Small intestine (tissue), 7 donors: ENCODE measurements at regions not wholly inside any gene's neighbourhood (a gene's known extent, or its start where the extent isn't known, plus 50 kb on each side); places are given as distances from the start of the nearest gene placed in this dataset.
"Not testable (repeated sequence)": the region's sequence is repeated elsewhere in the genome, so short reads cannot be mapped to it uniquely, and the experiment has no call there.

Source experiments
- DNase-seq, 2 donors: peaks; one replicate each; pipeline versions ENCODE4 v3.0.0 to v3.0.0-alpha.2; 2013
- FAIRE-seq: peaks from 2 replicates; lab custom pipeline; 2012; peaks lifted over from hg19 to GRCh38; lab: Jason Lieb, UNC
- H3K27ac ChIP-seq, 3 donors: one replicate each; pipeline ENCODE4 v1.5.1; 2013; ENCODE audit warnings: low read length in 2 of 3, mild to moderate bottlenecking in 2 of 3, control low read depth in 1 of 3, inconsistent platforms in 1 of 3, low read depth in 1 of 3, moderate library complexity in 1 of 3
- H3K27me3 ChIP-seq, 3 donors: one replicate each; pipeline ENCODE4 v1.6.1; 2013; ENCODE audit warnings: low read length in 3 of 3, inconsistent platforms in 1 of 3; ENCODE audit not compliant: control insufficient read depth in 3 of 3, insufficient read depth in 3 of 3
- H3K36me3 ChIP-seq, 3 donors: one replicate each; pipeline ENCODE4 v1.6.1; 2013; ENCODE audit warnings: low read length in 3 of 3, inconsistent platforms in 1 of 3, low read depth in 1 of 3, mild to moderate bottlenecking in 1 of 3, moderate library complexity in 1 of 3; ENCODE audit not compliant: control insufficient read depth in 3 of 3, insufficient read depth in 2 of 3
- H3K4me1 ChIP-seq, 3 donors: one replicate each; pipeline ENCODE4 v1.6.1; 2013; ENCODE audit warnings: low read length in 2 of 3, inconsistent platforms in 1 of 3, low read depth in 1 of 3, mild to moderate bottlenecking in 1 of 3, moderate library complexity in 1 of 3; ENCODE audit not compliant: control insufficient read depth in 3 of 3, insufficient read depth in 2 of 3
- H3K4me3 ChIP-seq, 3 donors: one replicate each; pipeline ENCODE4 v1.5.1; 2013; ENCODE audit warnings: low read length in 3 of 3, control low read depth in 1 of 3, inconsistent platforms in 1 of 3, low read depth in 1 of 3, mild to moderate bottlenecking in 1 of 3, moderate library complexity in 1 of 3
- H3K9me3 ChIP-seq, 2 donors: one replicate each; pipeline ENCODE4 v1.6.1; 2013; ENCODE audit warnings: low read depth in 1 of 2, low read length in 1 of 2; ENCODE audit not compliant: control insufficient read depth in 2 of 2, insufficient read depth in 1 of 2
- WGBS, 3 donors: extraction: QIAGEN DNeasy Blood & Tissue Kit; methylation state at CpG; one replicate each; pipeline ENCODE4 v1.1.7; 2013; 5-methylcytosine and 5-hydroxymethylcytosine counted together
- donor health status: healthy with polysubstance abuse.
- donor health status: control.
- donor health status: control.
- donor health status: Bipolar disorder and iron deficiency.
- donor health status: healthy.

DNA sequence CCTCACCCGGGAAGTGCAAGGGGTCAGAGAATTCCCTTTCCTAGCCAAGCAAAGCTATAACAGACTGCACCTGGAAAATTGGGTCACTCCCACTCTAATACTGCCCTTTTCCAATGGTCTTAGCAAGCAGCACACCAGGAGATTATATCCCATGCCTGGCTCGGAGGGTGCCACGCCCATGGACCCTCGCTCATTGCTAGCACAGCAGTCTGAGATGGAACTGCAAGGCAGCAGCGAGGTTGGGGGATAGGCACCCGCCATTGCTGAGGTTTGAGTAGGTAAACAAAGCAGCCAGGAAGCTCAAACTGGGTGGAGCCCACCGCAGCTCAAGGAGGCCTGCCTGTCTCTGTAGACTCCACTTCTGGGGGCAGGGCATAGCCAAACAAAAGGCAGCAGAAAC is 386.5 kb downstream of the CENPW start:
- not testable (repeated sequence) for H3K27me3 ChIP-seq, H3K36me3 ChIP-seq, DNase-seq, H3K27ac ChIP-seq, H3K4me1 ChIP-seq, H3K4me3 ChIP-seq, H3K9me3 ChIP-seq, FAIRE-seq
- WGBS, 3 donors = 71 to 81% (median 76%) methylated on average over 7 of the region's 7 CpGs

DNA sequence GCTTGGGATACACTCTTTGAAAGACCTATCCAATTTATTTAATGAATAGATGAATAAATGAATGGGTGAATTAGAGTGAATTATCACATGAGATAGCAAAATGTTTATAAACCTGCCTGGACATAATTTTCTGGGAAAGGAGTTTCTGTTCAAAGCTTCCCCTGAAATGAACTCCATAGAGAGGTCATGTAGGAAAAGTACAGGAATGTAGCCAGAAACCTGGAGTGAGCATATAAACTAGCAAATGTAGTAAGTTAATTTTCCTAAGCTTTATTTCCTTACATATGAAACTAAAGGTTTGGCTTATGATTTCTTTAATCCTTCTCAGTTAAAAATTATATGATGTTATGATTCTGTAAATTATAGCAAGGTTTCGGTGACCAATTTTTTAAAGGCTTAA is 380.3 kb upstream of the RSPO3 start:
- H3K27ac ChIP-seq = no peak overlapping the region
- no peak overlapping the region for H3K4me3 ChIP-seq
- WGBS, 3 donors = 75 to 82% (median 79%) methylated on average over 1 of the region's 1 CpG
- no peaks in the 10 kb centered on the region for H3K4me1 ChIP-seq
- no peaks in the 10 kb centered on the region for H3K36me3 ChIP-seq
- H3K27me3 ChIP-seq = no peaks in the 10 kb centered on the region
- no peaks in the 10 kb centered on the region for H3K9me3 ChIP-seq
- no peak for FAIRE-seq
- no peak for DNase-seq

DNA sequence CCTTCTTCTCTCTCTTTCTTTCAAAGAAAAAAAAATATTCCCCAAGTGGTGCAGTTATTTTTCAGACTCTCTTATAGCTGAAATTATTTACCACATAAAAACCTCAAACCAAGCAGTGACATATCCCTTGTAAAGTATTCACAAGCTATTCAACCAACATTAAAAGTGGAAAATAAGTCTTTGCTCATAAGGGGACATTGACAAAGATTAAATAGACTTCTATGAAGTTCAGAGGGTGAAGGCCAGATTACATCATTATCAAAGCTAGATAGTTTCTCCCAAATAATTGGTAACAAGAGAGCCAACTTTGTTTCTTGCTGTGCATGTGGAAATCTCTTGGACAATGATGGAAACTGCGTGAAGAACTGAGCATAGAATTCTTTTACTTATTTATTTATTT is 379.8 kb upstream of the RSPO3 start:
- Histone ChIP-seq H3K9me3 (no peaks in the 10 kb centered on the region), H3K4me3 (no peak overlapping the region), H3K36me3 (no peaks in the 10 kb centered on the region), H3K27ac (no peak overlapping the region), H3K4me1 (no peaks in the 10 kb centered on the region), H3K27me3 (no peaks in the 10 kb centered on the region)
- 68 to 71% (median 69%) methylated on average over 1 of the region's 1 CpG for WGBS, 3 donors
- no peak for FAIRE-seq
- DNase-seq = no peak

DNA sequence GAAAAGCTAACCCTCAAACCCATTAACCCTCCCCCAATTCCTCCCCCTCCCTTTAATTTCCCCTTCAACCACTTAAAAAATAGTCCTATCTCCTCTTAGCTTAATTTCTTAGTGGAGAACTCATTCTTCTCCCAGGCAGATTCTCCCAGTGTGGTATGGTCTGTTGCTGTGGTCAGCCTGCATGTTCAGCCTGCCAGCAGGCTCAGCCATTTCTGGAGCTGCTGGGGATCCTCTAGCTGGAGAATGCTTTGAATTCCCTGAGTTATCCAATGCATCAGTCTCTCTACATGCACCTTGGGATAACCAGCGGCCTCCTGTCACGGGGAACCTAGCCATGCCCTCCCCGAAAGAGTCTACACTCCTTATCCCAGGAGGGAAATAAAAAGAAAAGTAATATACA is 375.4 kb upstream of the RSPO3 start:
- no peak for FAIRE-seq
- no peak overlapping the region for H3K4me3 ChIP-seq
- H3K9me3 ChIP-seq = peaks cover 0 to 1% of the 10 kb centered on the region in 2 donors
- H3K27me3 ChIP-seq = no peaks in the 10 kb centered on the region
- no peak for DNase-seq
- WGBS, 3 donors = 64 to 81% (median 66%) methylated on average over 3 of the region's 3 CpGs
- no peaks in the 10 kb centered on the region for H3K36me3 ChIP-seq
- H3K27ac ChIP-seq = no peak overlapping the region
- H3K4me1 ChIP-seq = no peaks in the 10 kb centered on the region

DNA sequence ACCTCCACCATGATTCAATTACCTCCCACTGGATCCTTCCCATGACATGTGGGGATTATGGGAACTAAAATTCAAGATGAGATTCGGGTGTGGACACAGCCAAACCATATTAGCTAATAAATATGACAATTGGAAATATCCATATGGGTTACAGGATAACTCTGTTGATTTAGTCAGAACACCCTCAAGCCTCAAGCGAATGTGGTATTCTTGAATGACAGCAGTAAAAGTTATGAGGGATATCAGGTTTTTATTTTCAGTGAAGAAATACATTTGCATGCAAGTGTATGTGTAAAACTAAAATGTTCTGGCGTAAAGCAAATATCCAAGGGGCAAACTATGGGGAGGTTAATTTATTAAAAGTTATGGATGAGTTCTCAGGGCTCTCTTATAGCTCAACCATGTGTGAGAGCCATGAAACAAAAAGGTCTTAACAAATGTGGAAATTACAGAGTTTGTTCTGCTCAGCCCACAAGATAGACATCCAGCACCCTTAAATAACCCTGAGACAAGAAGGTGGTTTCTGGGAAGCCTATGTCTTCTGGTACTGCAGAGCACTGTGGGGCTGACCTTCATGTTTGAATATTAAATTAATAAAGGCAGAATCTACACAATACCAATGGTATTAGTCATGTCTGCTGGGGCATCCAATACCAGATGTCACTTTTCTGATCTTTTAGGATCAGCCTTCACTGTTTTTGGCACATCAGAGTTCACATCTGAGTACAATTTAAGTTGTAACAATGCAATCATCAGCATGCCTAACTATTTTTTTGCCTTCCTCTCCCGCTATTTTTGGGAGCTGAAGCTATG is 370.5 kb upstream of the RSPO3 start:
- Histone ChIP-seq H3K9me3 (peaks cover 0 to 1% of the 10 kb centered on the region in 2 donors), H3K4me1 (no peaks in the 10 kb centered on the region), H3K27ac (no peak overlapping the region), H3K36me3 (no peaks in the 10 kb centered on the region), H3K4me3 (no peak overlapping the region), H3K27me3 (no peaks in the 10 kb centered on the region)
- FAIRE-seq (no peak), DNase-seq (no peak)
- 65 to 78% (median 68%) methylated on average over 4 of the region's 4 CpGs for WGBS, 3 donors

DNA sequence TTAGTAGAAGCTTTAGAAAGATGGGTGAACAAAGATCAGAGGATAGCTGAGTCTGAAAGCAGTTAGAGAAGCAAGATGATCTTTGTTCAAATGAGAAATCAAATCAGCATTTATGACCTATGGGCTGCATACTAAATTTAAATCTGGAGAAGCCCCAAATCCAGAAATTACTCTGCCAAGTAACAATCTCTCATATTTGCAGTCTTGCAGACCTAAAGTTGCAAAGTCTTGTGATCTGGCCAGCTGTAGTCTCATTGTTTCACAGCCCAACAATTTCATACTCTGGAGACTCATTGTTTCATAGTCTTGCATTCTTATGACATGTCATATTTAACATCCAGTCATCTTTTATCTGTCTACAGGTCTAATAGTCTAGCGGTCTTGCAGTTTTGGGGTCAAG is 364.9 kb upstream of the RSPO3 start:
- DNase-seq (no peak), FAIRE-seq (no peak)
- Histone ChIP-seq H3K4me3 (no peak overlapping the region), H3K4me1 (no peaks in the 10 kb centered on the region), H3K36me3 (no peaks in the 10 kb centered on the region), H3K9me3 (peaks cover 0 to 2% of the 10 kb centered on the region in 2 donors), H3K27me3 (no peaks in the 10 kb centered on the region), H3K27ac (no peak overlapping the region)
- 81 to 89% (median 83%) methylated on average over 1 of the region's 1 CpG for WGBS, 3 donors

DNA sequence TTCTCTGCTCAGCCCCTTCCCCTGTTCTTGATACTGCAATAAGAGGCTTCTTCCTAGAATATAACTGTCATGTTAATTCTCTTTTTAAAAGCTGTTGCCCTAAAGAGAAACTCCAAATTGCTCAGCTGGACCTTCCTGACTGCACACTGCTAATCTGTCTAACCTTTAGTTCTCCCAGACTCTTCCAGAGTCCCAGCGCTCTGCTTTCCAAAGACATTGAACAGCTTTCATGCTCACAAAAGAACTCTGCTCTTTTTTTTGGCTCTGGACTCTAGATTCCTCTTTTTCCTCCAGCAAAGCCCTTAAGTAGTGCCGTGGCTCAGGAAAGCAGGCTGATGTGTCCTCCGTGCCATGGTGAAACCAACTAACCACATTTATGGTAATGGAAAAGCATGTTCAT is 356.6 kb upstream of the RSPO3 start:
- 71 to 90% (median 74%) methylated on average over 3 of the region's 3 CpGs for WGBS, 3 donors
- FAIRE-seq (no peak), DNase-seq (no peak)
- no peaks in the 10 kb centered on the region for H3K4me1 ChIP-seq
- H3K9me3 ChIP-seq = no peaks in the 10 kb centered on the region
- no peaks in the 10 kb centered on the region for H3K36me3 ChIP-seq
- H3K27ac ChIP-seq = no peak overlapping the region
- no peaks in the 10 kb centered on the region for H3K27me3 ChIP-seq
- no peak overlapping the region for H3K4me3 ChIP-seq

DNA sequence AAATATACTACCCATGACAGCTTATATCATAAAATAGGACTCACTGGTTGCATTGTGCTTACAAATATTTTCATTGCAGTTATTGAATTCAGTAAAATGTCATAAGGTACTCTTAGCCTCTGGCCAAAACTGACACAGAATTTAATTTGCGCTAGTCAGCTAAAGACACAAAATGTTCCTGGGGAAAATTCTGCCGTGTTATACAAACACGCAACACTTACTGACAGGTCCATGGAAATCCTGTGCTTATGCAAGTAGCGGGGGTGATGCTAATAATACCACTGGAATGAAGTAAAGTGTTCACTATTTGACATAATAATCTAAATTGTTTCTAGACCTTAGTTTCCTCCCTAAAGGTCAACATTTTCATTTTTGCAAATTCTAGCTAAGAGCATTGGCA is 354.4 kb upstream of the RSPO3 start:
- Histone ChIP-seq H3K9me3 (no peaks in the 10 kb centered on the region), H3K36me3 (no peaks in the 10 kb centered on the region), H3K27me3 (no peaks in the 10 kb centered on the region), H3K4me3 (no peak overlapping the region), H3K4me1 (no peaks in the 10 kb centered on the region), H3K27ac (no peak overlapping the region)
- DNase-seq (no peak), FAIRE-seq (no peak)
- 83 to 87% (median 85%) methylated on average over 4 of the region's 4 CpGs for WGBS, 3 donors

DNA sequence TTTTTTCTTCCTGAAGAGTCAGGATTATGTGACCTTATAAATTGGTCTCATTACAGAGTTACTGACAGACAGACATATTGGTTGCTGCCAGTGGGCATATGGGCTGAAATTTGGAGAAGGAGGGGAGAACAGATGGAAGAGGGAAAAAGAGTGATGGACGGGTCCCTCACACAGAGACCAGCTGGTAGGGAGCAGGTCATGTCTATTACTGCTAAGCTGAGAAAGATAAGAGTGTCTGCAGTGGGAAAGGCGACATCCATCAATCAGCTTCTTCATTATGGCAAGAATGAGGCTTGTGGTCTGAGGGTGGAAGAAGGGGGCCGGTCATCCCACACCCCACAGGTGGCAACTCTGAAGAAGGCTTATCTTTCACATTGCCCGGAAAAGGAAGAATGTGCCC is 353.8 kb upstream of the RSPO3 start:
- no peaks in the 10 kb centered on the region for H3K9me3 ChIP-seq
- no peak overlapping the region for H3K4me3 ChIP-seq
- DNase-seq (no peak), FAIRE-seq (no peak)
- no peak overlapping the region for H3K27ac ChIP-seq
- 51 to 55% (median 53%) methylated on average over 4 of the region's 4 CpGs for WGBS, 3 donors
- no peaks in the 10 kb centered on the region for H3K4me1 ChIP-seq
- H3K27me3 ChIP-seq = no peaks in the 10 kb centered on the region
- no peaks in the 10 kb centered on the region for H3K36me3 ChIP-seq
